Endothelial cell of umbilical vein (primary cell): ENCODE measurements at regions not wholly inside any gene's neighbourhood (a gene's known extent, or its start where the extent isn't known, plus 50 kb on each side); places are given as distances from the start of the nearest gene placed in this dataset.

Source experiments
- BruUV-seq: library from RNA; stranded (reverse); fragments of 400-500 nt; replicated peaks from 2 replicates; lab custom pipeline; 2021; lab: Mats Ljungman, UMichigan
- CTCF ChIA-PET: fragments of 300-600, 350-600 bp; sonication (Branson Sonifier 250); formaldehyde crosslinking; loops from one replicate; lab custom pipeline; 2021; ENCODE audit warnings: antibody characterized with exemption, inconsistent platforms; lab: Charles Lee
- POLR2A ChIA-PET: fragments of 300-600, 350-600 bp; sonication (Branson Sonifier 250); formaldehyde crosslinking; loops from one replicate; lab custom pipeline; 2021; ENCODE audit warnings: antibody characterized with exemption, inconsistent platforms; lab: Charles Lee
- DNase-seq: peaks from one replicate; pipeline ENCODE4 v3.0.0-alpha.2; 2011; ENCODE audit warnings: low read depth, low spot score
- FAIRE-seq: peaks from 2 replicates; lab custom pipeline; 2011; peaks lifted over from hg19 to GRCh38; lab: Jason Lieb, UNC
- H2AFZ ChIP-seq: 2 replicates; pipeline ENCODE4 v1.6.0; 2012; ENCODE audit warnings: low read depth, low read length, control low read depth, inconsistent platforms
- H3K27ac ChIP-seq: 2 replicates; pipeline ENCODE4 v1.5.1; 2011; ENCODE audit warnings: low read depth, mild to moderate bottlenecking, control low read depth, low read length, moderate library complexity; ENCODE audit not compliant: insufficient read depth
- H3K27me3 ChIP-seq, 2 experiments: 2 replicates each; pipeline versions ENCODE4 v1.6.0 to v1.6.1; 2011; ENCODE audit warnings: low read length in 2 of 2, mixed read lengths in 1 of 2; ENCODE audit not compliant: control insufficient read depth in 2 of 2, insufficient read depth in 2 of 2
- H3K36me3 ChIP-seq, 2 experiments: 2 replicates in 1 of 2; 3 replicates in 1 of 2; pipeline ENCODE4 v1.5.1; 2011; ENCODE audit warnings: low read length in 2 of 2, mild to moderate bottlenecking in 1 of 2, moderate library complexity in 1 of 2; ENCODE audit not compliant: control insufficient read depth in 2 of 2, insufficient read depth in 2 of 2; ENCODE audit errors: extremely low read depth in 1 of 2
- H3K4me1 ChIP-seq: 3 replicates; pipeline ENCODE4 v1.5.1; 2011; ENCODE audit warnings: mild to moderate bottlenecking, low read length; ENCODE audit not compliant: control insufficient read depth, insufficient read depth; ENCODE audit errors: extremely low read depth
- H3K4me2 ChIP-seq: 2 replicates; pipeline ENCODE4 v1.6.1; 2011; ENCODE audit warnings: low read length, control low read depth, mixed read lengths; ENCODE audit not compliant: insufficient read depth
- H3K4me3 ChIP-seq, 3 experiments: fragments of 200-600 bp in 1 of 3; sonication (generic), shearing (Covaris generic) in 1 of 3; replicated peaks in 1 of 3; 2 replicates each; pipeline ENCODE4 v1.5.1; 2011 to 2016; ENCODE audit warnings: control low read depth in 3 of 3, low read length in 3 of 3, mild to moderate bottlenecking in 2 of 3, inconsistent platforms in 1 of 3, low read depth in 1 of 3, moderate library complexity in 1 of 3; ENCODE audit not compliant: insufficient read depth in 1 of 3
- H3K79me2 ChIP-seq: 2 replicates; pipeline ENCODE4 v1.6.0; 2012; ENCODE audit warnings: low read length, inconsistent platforms; ENCODE audit not compliant: control insufficient read depth, insufficient read depth
- H3K9ac ChIP-seq: replicated peaks from 2 replicates; pipeline ENCODE3; 2011; ENCODE audit warnings: low read length, control low read depth; ENCODE audit not compliant: insufficient read depth; ENCODE audit errors: extremely low read depth
- H3K9me1 ChIP-seq: replicated peaks from 3 replicates; pipeline ENCODE4 v1.6.0; 2011; ENCODE audit warnings: mild to moderate bottlenecking, low read length; ENCODE audit not compliant: control insufficient read depth, insufficient read depth; ENCODE audit errors: extremely low read depth
- H3K9me3 ChIP-seq: replicated peaks from 2 replicates; pipeline ENCODE4 v1.5.1; 2012; ENCODE audit warnings: low read length, inconsistent platforms; ENCODE audit not compliant: control insufficient read depth, insufficient read depth
- H4K20me1 ChIP-seq: replicated peaks from 2 replicates; pipeline ENCODE3; 2011; ENCODE audit warnings: mild to moderate bottlenecking, low read length; ENCODE audit not compliant: control insufficient read depth, insufficient read depth; ENCODE audit errors: extremely low read depth
- EZH2 ChIP-seq: IDR thresholded peaks from 2 replicates; pipeline ENCODE4 v1.6.1; 2012; ENCODE audit warnings: borderline replicate concordance, low read depth, mild to moderate bottlenecking, moderate library complexity, low read length, inconsistent platforms; ENCODE audit not compliant: severe bottlenecking
- FOS ChIP-seq: IDR thresholded peaks from 2 replicates; pipeline ENCODE4 v1.6.1; 2011; ENCODE audit warnings: mild to moderate bottlenecking, low read length, moderate library complexity, borderline replicate concordance; ENCODE audit not compliant: insufficient read depth
- GATA2 ChIP-seq: IDR thresholded peaks from 2 replicates; pipeline ENCODE4 v1.7.0; 2011; ENCODE audit warnings: low read depth, mild to moderate bottlenecking, moderate library complexity, mixed read lengths, low read length; ENCODE audit not compliant: insufficient read length, insufficient read depth
- JUN ChIP-seq: IDR thresholded peaks from 2 replicates; pipeline ENCODE4 v1.6.1; 2011; ENCODE audit warnings: borderline replicate concordance, low read depth; ENCODE audit not compliant: insufficient read length, insufficient read depth
- MAX ChIP-seq: IDR thresholded peaks from 2 replicates; pipeline ENCODE4 v1.6.1; 2011; ENCODE audit not compliant: insufficient read depth, insufficient read length
- MYC ChIP-seq: IDR thresholded peaks from one replicate; pipeline ENCODE4 v1.6.1; 2011; ENCODE audit warnings: mild to moderate bottlenecking, low read depth, low read length
- POLR2A ChIP-seq: IDR thresholded peaks from 2 replicates; pipeline ENCODE4 v1.6.1; 2012; ENCODE audit warnings: low read depth, mild to moderate bottlenecking, control low read depth, low read length
- POLR2AphosphoS5 ChIP-seq: IDR thresholded peaks from 2 replicates; pipeline ENCODE4 v1.6.1; 2012; ENCODE audit warnings: low read depth, mild to moderate bottlenecking, control low read depth, low read length, moderate library complexity; ENCODE audit not compliant: insufficient read depth
- dilution Hi-C: fragments of 300-500 bp; cut with MboI; formaldehyde crosslinking; loops from one replicate; pipeline ENCODE4 v1.15.0; 2019; ENCODE audit warnings: low sequenced_read_pairs; ENCODE audit not compliant: extremely low pct_ligation_motif_present
- intact Hi-C: fragments of 100-400 bp; cut with micrococcal nuclease; formaldehyde crosslinking; loops from one replicate; pipeline ENCODE4 v1.10.0; 2022
- TF ChIP-seq, protein P1 (sequence below), 2 donors: IDR thresholded peaks; 1 replicate in 1 of 2; 2 replicates in 1 of 2; pipeline ENCODE4 v1.5.1; 2011; ENCODE audit warnings: low read length in 2 of 2, mild to moderate bottlenecking in 2 of 2, moderate library complexity in 2 of 2, control low read depth in 1 of 2, inconsistent platforms in 1 of 2, low read depth in 1 of 2; ENCODE audit not compliant: insufficient read depth in 1 of 2; ENCODE audit errors: extremely low read depth in 1 of 2

- H3K79me2 ChIP-seq: no peaks in the 10 kb centered on the region
- BruUV-seq: no TSS peak
- no peaks in the 10 kb centered on the region for H3K36me3 ChIP-seq
- no peaks in the 10 kb centered on the region for H3K9me3 ChIP-seq
- peaks cover 6% of the 10 kb centered on the region for H3K4me1 ChIP-seq
- no peaks in the 10 kb centered on the region for H4K20me1 ChIP-seq
- H3K27me3 ChIP-seq: peaks cover 20 to 48% of the 10 kb centered on the region in 2 experiments
- intact Hi-C loops: no loop called here
- dilution Hi-C loops: no loop called here
- TF ChIP-seq MAX (no peak), FOS (no peak), EZH2 (no peak), POLR2AphosphoS5 (no peak), JUN (no peak), MYC (no peak), POLR2A (no peak), GATA2 (no peak)
- TF ChIP-seq, protein P1, sequence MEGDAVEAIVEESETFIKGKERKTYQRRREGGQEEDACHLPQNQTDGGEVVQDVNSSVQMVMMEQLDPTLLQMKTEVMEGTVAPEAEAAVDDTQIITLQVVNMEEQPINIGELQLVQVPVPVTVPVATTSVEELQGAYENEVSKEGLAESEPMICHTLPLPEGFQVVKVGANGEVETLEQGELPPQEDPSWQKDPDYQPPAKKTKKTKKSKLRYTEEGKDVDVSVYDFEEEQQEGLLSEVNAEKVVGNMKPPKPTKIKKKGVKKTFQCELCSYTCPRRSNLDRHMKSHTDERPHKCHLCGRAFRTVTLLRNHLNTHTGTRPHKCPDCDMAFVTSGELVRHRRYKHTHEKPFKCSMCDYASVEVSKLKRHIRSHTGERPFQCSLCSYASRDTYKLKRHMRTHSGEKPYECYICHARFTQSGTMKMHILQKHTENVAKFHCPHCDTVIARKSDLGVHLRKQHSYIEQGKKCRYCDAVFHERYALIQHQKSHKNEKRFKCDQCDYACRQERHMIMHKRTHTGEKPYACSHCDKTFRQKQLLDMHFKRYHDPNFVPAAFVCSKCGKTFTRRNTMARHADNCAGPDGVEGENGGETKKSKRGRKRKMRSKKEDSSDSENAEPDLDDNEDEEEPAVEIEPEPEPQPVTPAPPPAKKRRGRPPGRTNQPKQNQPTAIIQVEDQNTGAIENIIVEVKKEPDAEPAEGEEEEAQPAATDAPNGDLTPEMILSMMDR (IDR thresholded peaks at IDR 0.05; ENCODE audit: extremely low read depth in 1 of 2, insufficient read depth in 1 of 2, low read depth in 1 of 2, low read length in 2 of 2): no peak
- ChIA-PET CTCF (no interaction called here), POLR2A (no interaction called here)
- no peak overlapping the region for H3K27ac ChIP-seq
- DNase-seq: no peak
- no peak overlapping the region for H2AFZ ChIP-seq
- no peaks in the 10 kb centered on the region for H3K9me1 ChIP-seq
- H3K9ac ChIP-seq: no peak overlapping the region
- H3K4me3 ChIP-seq: no peak overlapping the region
- no peak overlapping the region for H3K4me2 ChIP-seq
- FAIRE-seq: no peak
Observed at GRCh38 chr10:21175797-21176196, 278.7 kb upstream of the NEBL start.
